Eye (tissue), 1 donor: ENCODE measurements at regions not wholly inside any gene's neighbourhood (a gene's known extent, or its start where the extent isn't known, plus 50 kb on each side); places are given as distances from the start of the nearest gene placed in this dataset.

Source experiments
- DNase-seq: peaks from one replicate; pipeline ENCODE4 v3.0.0-alpha.2; 2015

DNA sequence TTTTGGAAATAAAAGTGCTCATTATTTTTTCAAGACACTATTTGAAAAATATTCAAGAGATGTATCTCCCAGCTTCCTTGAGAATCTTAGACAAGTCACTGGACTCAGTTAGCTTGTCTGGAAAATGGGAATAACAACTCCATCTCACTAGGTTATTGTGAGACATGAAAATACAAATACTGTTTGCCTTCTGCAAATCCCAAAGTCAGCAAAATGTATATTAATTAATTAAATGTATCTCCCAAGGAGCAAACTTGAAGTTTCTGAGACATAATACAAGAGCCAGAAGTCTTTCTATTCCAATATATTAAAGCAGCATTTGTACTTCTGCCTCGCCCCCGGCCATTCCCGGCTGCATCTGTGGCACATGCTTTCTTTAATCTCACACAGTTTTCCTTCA lies 54.6 kb upstream of the ID4 start:
- DNase-seq = no peak
